ENCODE measurements at regions not wholly inside any gene's neighbourhood (a gene's known extent, or its start where the extent isn't known, plus 50 kb on each side); places are given as distances from the start of the nearest gene placed in this dataset.

DNA sequence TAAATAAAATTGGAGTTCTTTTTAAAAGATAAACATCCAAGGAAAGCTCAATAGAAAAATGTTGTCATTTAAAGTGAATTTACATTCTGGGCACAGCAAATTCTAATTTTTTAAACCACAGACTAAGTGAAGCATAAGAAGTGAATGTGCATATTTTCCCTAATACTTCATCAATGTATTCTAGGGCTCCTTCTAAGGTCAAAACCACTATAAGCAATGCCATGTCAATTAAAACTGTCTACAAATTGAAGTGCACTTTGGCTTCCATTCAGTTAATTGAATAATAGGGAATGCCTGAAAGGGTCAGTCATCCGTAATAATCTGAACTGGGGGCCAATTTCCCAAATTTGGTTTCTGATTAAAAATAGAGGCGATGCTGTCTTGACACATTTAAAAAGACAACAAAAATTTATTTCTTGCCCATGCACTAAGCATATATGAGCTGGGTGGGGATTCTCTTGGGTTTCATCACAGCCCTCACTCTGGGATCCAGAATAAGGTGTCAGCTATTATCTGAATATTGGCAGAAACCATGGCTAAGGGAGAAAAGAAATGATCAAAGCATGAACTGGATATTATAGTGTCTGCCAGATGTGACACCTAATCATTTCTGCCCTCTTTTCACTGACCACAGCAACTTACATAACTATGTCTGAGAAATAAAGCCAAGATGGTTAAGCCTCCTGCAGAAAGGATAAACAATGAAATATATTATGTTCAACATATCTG is 660.6 kb upstream of the B3GALT2 start:
- DNase-seq = no peak

DNA sequence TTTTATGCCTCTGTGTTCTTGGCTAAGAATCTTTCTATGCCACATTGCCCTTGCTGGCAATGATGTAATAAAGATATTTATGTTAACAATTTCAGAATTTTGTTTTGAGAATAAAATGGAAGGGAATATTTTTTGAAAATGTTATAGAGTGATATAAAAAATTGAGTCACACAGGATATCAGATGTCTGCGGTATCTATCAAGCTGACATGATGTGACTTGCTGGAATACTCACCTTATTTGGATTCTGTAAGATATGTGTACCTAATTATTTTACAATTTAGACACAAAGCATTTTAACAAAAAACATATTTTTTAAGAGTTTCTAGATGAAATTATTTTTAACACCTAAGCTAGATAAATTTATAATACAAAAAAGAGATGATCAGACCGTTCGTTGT is 660.0 kb upstream of the B3GALT2 start:
- no peak for DNase-seq

- no peak for DNase-seq
Measured at GRCh38 chr1:193841857-193842256, 655.4 kb upstream of the B3GALT2 start.

- no peak for DNase-seq
Measured at GRCh38 chr1:193831465-193831864, 645.1 kb upstream of the B3GALT2 start.

DNA sequence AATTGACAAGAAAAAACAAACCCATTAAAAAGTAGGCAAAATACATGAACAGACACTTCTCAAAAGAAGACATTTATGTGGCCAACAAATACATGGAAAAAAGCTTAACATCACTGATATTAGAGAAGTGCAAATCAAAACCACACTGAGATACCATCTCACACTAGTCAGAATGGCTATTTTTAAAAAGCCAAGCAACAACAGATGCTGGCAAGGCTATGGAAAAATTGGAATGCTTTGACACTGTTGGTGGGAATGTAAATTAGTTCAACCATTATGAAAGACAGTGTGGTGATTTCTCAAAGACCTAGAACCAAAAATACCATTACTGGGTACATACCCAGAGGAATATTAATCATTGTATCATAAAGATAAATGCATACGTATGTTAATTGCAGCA is 641.1 kb upstream of the B3GALT2 start:
- DNase-seq = no peak

DNA sequence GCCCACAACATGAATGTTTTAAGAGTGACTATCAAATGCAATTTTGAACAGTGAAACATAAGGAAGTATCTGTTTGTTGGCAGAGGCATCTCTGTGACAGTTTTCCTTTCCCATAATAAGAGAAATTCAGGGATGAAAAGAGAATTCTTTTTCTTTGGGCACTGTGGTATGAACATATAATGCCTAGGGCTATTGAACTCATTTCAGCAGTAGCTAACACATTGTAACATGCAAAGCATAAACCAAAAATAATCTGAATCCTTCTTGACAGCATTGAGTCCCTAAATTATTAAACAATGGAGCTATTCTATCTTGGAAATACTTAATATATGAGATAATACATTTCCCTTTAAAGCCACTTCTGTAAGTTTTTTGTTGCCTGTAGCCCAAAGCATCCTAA is 633.0 kb upstream of the B3GALT2 start:
- no peak for DNase-seq

- DNase-seq = no peak
Measured at GRCh38 chr1:193807208-193807607, 620.8 kb upstream of the B3GALT2 start.

DNA sequence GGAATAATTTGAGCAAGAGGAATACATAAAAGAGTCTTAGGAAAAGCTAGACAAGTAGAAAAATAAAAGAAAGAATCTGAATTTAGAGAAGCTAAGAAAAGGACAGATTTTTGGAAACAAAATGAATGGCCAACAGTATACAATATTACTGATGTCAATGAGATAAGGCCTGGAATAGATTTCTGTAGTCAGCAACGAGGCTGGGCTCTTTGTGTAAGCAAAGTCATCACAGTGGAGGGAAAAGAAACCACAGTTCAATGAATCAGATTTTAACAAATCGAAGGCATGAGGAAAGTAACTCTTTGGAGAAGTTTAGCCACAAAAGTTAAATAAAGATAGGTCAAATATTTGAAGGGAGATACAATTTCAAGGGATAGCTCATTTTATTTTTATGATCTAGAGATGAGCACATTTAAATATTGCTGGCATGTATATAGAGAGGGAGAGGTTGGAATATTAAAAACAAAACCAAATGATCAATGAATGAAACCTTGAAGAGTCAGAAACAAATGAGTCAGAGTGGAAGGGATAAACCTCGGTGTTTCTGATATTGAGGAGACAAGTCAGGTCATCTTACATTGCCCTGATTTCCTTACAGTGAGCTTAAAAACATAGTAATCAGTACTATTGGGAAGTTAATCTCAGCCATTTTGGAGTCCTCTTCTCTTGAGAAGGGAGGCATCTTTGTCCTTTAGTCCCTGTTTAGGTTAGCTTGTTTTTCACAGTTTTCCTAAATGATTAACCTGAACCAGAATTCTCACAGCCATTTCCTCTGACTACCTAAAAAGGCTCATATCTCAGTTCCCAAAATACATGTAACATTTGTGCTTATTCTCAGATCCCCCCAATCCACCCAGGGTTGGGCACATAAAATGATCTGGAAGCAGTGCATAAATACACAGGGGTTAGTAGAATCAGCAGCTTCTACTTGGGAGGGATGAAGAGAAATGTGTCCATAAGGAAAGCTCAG is 620.0 kb upstream of the B3GALT2 start:
- no peak for DNase-seq

DNA sequence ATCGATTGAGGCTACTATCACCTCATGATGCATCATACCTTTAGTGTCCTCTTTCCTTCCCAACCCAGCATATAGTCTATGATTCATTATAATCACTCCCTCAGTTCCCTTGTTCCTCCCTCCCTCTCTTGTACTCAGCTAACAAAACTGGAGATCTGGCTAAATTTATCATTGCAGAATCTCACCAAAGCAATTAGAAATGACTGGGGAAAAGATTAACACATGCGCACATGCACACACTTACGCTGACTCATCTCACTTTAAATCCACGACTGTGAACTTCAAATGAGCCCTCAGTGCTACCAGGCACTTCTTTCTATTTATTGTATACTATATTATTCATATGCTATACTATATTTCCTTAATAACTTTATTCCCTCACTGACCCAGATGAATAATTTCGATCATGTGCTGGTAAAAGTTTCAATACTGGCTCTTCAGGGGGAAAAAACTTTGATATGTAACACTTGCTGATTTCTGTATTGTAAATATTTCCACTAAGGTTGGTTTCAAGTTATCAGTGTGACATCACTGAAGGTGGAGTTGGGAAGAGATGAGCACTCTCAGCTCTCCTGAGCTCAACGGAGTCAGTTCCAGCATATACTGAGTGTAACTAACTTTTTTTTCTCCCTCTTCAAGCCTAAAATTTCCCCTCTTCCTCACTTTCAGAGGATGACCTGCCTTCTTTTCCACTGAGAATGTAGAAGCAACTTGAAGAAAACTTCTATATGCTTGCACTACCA is 613.7 kb upstream of the B3GALT2 start:
- peak in 3 of 56 donors; percentile 1 to 7 (median 6) for DNase-seq

DNA sequence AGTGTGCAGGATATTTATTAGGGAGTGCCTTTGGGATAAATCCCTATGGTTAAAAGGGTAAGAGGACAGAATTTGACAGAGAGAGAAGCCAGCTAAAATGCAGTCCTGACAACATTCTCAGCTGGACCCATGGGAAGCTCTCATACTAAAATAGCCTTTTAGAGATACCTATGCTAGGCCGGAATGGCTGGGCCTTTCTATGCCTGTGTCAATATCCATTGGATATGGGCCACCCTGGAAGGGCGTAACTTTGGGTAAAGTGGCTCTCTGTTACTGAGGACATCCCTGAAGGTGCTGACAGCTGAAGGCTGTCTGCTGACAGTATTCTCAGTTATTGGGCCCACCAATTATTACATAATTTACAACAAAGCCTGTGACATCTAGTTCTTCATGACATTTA is 613.0 kb upstream of the B3GALT2 start:
- no peak for DNase-seq

GRCh38 chr1:193794239-193794638 is 607.8 kb upstream of the B3GALT2 start:
- DNase-seq = no peak

DNA sequence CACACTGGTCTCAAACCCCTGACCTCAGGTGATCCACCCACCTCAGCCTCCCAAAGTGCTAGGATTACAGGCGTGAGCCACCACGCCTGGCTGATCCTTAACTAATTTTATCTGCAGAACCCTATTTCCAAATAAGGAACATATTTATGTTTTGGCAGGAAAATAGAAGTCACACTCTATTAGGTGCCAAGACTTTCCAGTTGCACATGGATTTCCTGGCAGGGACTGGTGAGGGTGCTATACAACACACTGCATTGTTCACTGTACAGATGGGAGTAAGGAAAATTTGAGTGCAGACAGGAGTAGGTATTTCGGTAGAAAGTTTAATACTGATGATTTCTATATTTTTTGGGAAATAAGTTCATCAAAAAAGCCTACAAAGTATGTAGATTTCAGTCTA is 605.3 kb upstream of the B3GALT2 start:
- no peak for DNase-seq

DNA sequence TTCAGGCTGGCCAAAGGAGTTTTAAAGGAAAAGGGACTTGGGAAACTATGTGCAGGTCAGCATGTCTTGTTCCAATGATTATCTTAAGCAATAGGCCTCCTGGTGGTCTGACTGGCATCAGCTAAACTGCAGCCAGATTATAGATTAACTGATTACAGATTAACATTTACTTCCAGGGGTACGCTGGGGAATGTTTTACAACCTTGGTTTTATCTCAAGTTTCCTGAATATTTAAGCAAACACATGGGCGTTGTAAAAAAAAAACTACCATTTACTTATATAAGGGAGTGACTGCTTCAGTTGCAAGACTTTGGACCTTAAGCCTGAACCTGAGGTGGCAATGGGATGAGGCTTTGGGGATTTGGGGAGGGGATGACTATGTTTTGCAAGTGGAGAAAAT is 600.6 kb upstream of the B3GALT2 start:
- no peak for DNase-seq

DNA sequence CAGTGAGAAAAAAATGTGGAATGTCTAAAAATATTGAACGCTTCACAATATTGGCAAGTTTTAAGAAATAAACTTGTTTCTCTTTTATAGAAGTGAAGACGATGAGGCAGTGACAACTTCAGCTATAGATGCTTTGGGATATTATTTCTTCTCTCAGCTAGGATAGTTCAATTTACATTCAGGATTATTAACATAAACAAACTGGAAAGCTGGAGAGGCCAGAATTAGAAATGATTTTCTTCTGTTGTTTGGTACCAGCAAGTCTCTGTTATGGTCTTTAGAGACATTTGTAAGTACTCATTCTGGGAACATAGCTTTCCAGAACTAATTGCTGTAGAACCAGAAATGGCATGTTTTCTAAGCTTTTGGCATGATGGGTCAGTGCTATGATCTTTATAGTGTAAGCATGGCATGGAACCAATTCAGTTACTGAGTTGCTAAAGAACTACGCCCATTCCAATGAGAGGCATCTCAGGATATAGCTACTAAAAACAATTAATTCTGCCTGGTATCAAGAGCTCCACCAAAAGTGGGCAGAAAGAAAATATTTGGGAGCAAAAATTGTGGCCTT is 599.5 kb upstream of the B3GALT2 start:
- DNase-seq = no peak

DNA sequence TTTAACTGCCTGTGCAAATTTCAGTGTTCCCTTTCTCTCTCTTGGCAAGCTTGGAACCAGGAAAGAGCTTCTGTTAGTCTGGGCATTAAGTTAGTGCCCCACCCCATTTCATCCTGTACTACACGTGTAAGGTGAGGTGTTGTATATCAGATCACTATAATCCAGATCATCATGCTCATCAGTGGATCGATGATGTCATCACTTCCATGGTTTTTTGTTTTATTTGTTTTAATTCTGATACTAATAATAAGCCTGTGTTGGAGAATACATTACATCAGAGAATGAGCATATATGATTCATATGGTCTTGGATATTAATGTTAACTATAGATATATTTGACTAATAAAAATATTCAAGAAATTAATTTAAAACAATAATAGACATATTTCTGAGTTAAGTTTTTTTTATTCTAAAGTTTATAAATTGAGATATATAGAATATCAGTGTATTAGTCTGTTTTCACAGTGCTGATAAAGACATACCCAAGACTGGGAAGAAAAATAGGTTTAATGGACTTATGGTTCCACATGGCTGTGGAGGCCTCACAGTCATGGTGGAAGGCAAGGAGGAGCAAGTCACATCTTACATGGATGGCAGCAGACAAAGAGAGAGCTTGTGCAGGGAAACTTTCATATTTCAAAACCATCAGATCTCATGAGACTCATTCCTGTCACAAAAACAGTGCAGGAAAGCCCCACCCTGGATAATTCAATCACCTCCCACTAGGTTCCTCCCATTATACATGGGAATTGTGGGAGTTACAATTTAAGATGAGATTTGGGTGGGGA is 588.3 kb upstream of the B3GALT2 start:
- no peak for DNase-seq

GRCh38 chr1:193771596-193771995 is 585.2 kb upstream of the B3GALT2 start:
- DNase-seq = no peak

DNA sequence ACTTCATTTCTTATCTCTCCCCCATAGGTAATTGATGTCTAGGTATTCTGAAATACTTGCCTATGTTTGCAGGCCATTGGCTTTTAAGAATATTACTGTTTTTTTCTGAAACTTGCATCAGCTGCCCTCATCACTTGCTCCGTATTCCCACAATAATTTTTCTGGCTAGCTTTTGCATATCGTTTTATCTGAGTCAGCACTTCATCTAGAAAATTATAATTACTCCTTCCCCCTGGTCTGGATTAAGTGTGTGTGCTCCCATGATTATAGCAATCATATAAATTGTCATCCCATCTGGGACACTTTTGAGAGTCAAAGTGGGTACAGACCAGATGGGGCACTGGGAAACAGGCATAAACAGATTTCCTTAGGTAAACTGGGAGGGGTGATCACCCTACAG is 583.2 kb upstream of the B3GALT2 start:
- no peak for DNase-seq

GRCh38 chr1:193767886-193768285 is 581.5 kb upstream of the B3GALT2 start:
- no peak for DNase-seq

- no peak for DNase-seq
Measured at GRCh38 chr1:193766329-193766728, 579.9 kb upstream of the B3GALT2 start.

DNA sequence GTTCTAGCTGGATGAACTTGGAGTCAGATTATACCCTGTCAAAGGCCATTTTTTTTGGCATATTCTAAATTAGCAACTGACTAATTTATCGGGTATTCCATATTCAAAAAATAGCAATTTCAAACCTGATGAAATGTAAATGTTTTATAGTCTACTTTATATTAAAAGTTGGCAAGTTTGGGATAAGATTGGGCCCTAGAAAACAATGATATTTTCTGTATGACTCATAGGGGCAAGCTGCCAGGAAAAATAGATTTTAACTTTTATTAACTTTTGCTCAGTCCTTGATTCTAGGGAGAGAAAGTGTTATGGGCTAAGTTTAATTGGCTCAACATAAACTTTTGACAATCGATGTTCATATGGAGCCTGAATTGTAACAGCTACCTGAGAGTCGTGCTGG is 576.9 kb upstream of the B3GALT2 start:
- DNase-seq = no peak

GRCh38 chr1:193762236-193762635 is 575.8 kb upstream of the B3GALT2 start:
- DNase-seq = no peak

Data from amygdala (tissue), 56 donors.